Sigmoid colon (tissue), 4 donors: ENCODE measurements at regions not wholly inside any gene's neighbourhood (a gene's known extent, or its start where the extent isn't known, plus 50 kb on each side); places are given as distances from the start of the nearest gene placed in this dataset.

ENCODE experiments used
- EP300 ChIP-seq, 4 donors: sonication (generic); formaldehyde crosslinking; IDR thresholded peaks; one replicate each; pipeline ENCODE4 v1.6.1; 2017; ENCODE audit warnings: antibody characterized with exemption in 4 of 4
- POLR2A ChIP-seq, 2 donors: fragments of 450-650 bp; IDR thresholded peaks; one replicate each; pipeline ENCODE4 v1.6.1; 2016; ENCODE audit warnings: antibody characterized with exemption in 2 of 2, mild to moderate bottlenecking in 2 of 2, moderate library complexity in 2 of 2
- POLR2AphosphoS5 ChIP-seq, 4 donors: sonication (generic); formaldehyde crosslinking; IDR thresholded peaks; one replicate each; pipeline ENCODE4 v1.6.1; 2017; ENCODE audit warnings: antibody characterized with exemption in 4 of 4
- TF ChIP-seq, protein P1 (sequence below), 4 experiments: fragments of 450-650 bp in 3 of 4; fragments of 200-600 bp in 1 of 4; IDR thresholded peaks; one replicate each; pipeline ENCODE4 v1.5.1; 2016 to 2019; ENCODE audit warnings: antibody characterized with exemption in 4 of 4, mild to moderate bottlenecking in 3 of 4, moderate library complexity in 2 of 4

DNA sequence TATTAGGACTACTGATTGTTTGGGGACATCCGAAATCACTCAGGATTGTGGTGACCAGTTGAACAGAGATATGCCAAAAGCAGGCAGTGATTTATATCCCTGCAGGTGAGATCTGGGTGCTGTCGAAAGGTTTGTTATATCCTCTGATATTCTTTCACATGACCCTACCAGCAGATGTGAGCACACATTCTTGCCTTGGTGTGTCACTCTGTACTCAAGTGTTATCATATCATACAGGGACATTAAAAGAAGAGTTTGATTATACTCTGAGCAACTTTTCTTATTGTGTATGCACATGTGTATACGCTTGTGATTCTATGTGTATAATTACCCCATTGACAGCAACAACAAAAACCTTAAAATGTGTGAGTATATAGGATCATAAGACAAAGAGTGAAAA is 381.2 kb upstream of the IGFBP7 start:
- TF ChIP-seq, protein P1, sequence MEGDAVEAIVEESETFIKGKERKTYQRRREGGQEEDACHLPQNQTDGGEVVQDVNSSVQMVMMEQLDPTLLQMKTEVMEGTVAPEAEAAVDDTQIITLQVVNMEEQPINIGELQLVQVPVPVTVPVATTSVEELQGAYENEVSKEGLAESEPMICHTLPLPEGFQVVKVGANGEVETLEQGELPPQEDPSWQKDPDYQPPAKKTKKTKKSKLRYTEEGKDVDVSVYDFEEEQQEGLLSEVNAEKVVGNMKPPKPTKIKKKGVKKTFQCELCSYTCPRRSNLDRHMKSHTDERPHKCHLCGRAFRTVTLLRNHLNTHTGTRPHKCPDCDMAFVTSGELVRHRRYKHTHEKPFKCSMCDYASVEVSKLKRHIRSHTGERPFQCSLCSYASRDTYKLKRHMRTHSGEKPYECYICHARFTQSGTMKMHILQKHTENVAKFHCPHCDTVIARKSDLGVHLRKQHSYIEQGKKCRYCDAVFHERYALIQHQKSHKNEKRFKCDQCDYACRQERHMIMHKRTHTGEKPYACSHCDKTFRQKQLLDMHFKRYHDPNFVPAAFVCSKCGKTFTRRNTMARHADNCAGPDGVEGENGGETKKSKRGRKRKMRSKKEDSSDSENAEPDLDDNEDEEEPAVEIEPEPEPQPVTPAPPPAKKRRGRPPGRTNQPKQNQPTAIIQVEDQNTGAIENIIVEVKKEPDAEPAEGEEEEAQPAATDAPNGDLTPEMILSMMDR (IDR thresholded peaks at IDR 0.05): no peak
- TF ChIP-seq POLR2AphosphoS5 (IDR thresholded peaks at IDR 0.05) (no peak), POLR2A (IDR thresholded peaks at IDR 0.05) (no peak), EP300 (IDR thresholded peaks at IDR 0.05) (no peak)
